ENCODE measurements at regions not wholly inside any gene's neighbourhood (a gene's known extent, or its start where the extent isn't known, plus 50 kb on each side); places are given as distances from the start of the nearest gene placed in this dataset.

DNA sequence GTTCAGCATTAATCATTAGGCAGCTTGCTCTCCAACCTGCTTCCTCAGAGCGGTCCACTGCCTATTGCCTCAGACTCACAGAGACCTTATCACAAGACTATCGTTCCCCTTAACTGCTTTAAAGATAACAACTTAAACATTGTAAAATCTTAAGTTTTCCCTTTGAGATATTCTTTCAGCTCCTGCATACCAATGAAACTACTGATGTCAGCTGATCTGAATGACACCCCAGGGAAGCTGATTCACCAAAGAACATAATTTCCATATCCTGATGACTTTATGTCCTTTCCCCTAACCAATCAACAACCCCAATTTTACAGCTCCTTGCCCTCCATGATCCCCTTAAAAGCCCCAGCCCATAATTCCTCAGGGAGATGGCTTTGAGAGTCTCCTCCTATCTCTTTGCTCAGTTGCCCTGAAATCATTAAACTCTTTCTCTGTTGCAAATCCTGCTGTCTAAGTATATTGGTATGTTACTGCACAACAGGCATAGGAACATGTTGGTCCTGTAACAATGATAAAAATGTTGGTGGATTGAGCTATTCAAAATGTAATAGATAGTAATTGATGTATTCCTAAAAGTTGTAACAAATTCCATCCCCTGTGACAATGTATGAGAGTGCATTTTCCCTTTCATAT, 621.4 kb upstream of the RGS18 start:
- TF ChIP-seq, protein P1, sequence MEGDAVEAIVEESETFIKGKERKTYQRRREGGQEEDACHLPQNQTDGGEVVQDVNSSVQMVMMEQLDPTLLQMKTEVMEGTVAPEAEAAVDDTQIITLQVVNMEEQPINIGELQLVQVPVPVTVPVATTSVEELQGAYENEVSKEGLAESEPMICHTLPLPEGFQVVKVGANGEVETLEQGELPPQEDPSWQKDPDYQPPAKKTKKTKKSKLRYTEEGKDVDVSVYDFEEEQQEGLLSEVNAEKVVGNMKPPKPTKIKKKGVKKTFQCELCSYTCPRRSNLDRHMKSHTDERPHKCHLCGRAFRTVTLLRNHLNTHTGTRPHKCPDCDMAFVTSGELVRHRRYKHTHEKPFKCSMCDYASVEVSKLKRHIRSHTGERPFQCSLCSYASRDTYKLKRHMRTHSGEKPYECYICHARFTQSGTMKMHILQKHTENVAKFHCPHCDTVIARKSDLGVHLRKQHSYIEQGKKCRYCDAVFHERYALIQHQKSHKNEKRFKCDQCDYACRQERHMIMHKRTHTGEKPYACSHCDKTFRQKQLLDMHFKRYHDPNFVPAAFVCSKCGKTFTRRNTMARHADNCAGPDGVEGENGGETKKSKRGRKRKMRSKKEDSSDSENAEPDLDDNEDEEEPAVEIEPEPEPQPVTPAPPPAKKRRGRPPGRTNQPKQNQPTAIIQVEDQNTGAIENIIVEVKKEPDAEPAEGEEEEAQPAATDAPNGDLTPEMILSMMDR (IDR thresholded peaks at IDR 0.05 in 8 of 11, conservative IDR thresholded peaks at IDR 0.05 in 3 of 11), result no peak
- TF ChIP-seq POLR2AphosphoS5 (IDR thresholded peaks at IDR 0.05) (no peak), POLR2A (IDR thresholded peaks at IDR 0.05) (no peak)
